Astrocyte of the spinal cord (primary cell): ENCODE measurements at regions not wholly inside any gene's neighbourhood (a gene's known extent, or its start where the extent isn't known, plus 50 kb on each side); places are given as distances from the start of the nearest gene placed in this dataset.

Experiments
- DNase-seq: peaks from one replicate; pipeline ENCODE4 v3.0.0; 2011; ENCODE audit warnings: low read depth, low spot score
- H3K4me3 ChIP-seq: 2 replicates; pipeline ENCODE4 v1.5.1; 2011; ENCODE audit warnings: low read depth, mild to moderate bottlenecking, low read length, moderate library complexity
- in situ Hi-C: cut with HindIII; loops from 2 replicates; pipeline ENCODE4 v1.10.0; 2017; ENCODE audit warnings: low sequenced_read_pairs
- TF ChIP-seq, protein P1 (sequence below): IDR thresholded peaks from 2 replicates; pipeline ENCODE4 v1.5.1; 2012; ENCODE audit warnings: low read depth, mild to moderate bottlenecking, low read length, inconsistent platforms

DNA sequence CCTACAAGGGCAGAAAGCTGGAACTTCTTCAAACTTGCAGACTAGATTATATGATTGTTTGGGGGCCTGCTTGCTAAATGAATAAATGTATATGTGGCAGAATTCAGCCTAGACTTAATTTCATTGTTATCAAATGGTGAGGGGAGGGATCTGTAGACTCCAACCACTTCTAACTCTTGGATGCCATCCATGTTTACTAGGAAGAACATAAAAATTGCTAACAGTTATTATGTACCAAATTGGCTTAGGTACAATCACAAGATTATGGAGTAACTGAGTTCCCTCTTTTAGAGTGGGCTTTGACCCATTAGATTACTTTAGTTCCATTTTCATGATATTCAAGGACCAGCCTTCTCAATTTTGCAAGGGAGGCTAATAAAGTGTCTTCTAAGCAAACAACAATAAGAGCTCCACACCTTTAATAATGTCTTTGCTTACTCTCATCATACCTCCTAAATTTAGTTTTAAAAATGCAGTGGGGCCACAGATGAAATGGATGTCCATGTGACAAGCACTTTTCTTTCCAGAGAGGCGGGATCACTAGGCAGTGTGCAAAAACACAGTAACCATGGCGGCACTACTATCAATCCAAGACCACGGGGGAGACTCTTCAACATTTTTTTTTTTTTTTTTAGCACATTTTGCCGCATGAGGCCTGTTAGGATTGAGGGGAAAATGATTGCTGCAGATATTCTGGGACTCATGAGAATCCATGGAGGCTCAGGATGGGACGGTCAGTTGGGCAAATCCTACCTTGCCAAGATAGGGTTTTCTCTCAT is 217.6 kb upstream of the SPRED2 start:
- in situ Hi-C loops: no loop called here
- no peak for DNase-seq
- TF ChIP-seq, protein P1, sequence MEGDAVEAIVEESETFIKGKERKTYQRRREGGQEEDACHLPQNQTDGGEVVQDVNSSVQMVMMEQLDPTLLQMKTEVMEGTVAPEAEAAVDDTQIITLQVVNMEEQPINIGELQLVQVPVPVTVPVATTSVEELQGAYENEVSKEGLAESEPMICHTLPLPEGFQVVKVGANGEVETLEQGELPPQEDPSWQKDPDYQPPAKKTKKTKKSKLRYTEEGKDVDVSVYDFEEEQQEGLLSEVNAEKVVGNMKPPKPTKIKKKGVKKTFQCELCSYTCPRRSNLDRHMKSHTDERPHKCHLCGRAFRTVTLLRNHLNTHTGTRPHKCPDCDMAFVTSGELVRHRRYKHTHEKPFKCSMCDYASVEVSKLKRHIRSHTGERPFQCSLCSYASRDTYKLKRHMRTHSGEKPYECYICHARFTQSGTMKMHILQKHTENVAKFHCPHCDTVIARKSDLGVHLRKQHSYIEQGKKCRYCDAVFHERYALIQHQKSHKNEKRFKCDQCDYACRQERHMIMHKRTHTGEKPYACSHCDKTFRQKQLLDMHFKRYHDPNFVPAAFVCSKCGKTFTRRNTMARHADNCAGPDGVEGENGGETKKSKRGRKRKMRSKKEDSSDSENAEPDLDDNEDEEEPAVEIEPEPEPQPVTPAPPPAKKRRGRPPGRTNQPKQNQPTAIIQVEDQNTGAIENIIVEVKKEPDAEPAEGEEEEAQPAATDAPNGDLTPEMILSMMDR: no peak

DNA sequence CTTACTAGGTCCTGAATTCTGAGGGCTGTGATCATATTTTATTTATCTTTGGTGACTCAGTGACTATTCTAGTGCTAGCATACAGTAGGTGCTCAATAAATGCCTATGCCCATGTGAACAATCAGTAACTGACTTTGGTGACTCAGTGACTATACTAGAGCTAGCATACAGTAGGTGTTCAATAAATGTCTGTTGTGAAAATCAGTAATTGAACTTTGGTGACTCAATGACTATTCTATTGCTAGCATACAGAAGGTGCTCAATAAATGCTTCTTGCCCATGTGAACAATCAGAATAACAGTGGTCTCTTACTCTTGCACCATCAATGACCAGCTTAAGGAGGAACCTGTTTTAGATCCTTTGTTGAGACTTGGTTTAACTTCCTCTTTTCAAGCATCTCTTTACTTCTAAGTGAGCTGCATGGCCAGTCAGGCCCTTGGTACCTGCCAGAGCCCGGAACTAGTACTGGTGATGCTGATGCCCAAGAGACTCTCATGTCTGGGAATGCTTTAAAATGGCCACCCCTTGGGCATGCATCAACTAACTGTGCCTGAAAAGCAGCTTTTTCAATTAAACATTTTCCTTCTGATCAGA is 214.9 kb upstream of the SPRED2 start:
- DNase-seq: no peak
- TF ChIP-seq, protein P1: no peak
- H3K4me3 ChIP-seq: no peak overlapping the region
- in situ Hi-C loops: no loop called here

More for the DNA sequence above, 217.6 kb upstream of the SPRED2 start:
- no peak overlapping the region for H3K4me3 ChIP-seq

DNA sequence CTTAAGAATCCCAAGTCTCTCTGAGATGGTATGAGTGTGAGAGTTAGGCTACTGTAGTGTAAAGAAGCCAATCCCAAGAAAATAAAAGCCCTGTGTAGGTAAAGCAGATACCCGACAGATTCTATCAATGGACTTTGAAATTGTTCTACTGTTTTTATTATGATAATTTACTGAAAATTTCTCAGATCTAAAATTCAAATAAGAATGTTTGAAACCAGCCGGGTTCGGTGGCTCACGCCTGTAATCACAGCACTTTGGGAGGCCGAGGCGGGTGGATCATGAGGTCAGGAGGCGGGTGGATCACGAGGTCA is 208.3 kb upstream of the SPRED2 start:
- TF ChIP-seq, protein P1: no peak
- no peak for DNase-seq
- no peak overlapping the region for H3K4me3 ChIP-seq
- in situ Hi-C loops: no loop called here

DNA sequence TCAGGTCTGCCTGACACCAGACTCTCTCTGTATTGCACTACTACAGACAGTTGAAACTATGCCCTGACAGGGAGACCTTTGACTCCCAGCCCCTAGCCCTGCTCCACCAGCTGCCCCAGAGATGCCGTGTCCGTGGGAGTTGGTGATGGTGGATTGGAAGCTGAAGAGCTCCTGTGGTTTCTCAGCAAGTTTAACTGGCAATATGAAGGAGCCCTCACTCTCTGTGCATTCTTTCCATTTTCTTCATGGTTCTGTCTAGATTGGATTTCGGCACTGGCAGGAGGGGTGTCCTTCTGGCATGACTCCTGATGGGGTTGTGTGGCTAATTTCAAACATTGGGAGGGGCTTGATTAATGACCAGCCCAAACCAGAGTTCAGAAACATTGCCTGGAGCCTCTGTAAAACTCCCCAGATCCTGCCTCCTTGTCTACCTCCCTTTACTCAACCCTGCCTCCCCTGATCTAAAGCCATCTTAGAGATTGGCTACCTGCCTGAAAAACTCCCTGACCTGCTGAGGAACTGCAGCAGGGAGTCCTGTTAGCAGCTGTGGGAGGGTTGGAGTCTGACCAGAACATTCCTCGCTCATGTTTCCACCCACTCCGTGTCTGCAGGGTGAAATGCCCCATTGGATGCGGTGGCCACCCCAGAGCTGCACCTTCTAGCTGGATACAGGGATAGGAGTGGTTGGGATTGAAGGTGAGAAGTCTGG is 206.9 kb upstream of the SPRED2 start:
- TF ChIP-seq, protein P1: no peak
- H3K4me3 ChIP-seq: no peak overlapping the region
- DNase-seq: peak; percentile 85
- in situ Hi-C loops: no loop called here

DNA sequence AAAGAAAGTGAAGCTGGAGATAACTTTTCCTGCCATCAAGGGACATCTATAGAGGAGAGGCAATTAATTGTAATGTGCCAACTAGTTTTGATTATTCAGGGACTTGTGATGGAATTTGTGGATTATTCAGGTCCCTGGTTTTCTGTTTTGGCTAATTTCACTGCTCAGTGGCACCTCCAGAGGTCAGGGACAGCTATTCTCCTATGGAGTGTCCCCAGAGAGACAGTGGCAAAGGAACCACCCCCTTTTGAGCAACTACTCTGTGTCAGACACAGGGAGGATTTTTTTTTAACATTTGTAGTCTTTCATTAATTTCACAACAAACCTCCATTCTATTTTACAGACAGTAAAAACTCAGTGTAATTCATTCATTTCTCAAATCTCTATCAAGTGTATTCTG is 206.0 kb upstream of the SPRED2 start:
- in situ Hi-C loops: no loop called here
- no peak for DNase-seq

DNA sequence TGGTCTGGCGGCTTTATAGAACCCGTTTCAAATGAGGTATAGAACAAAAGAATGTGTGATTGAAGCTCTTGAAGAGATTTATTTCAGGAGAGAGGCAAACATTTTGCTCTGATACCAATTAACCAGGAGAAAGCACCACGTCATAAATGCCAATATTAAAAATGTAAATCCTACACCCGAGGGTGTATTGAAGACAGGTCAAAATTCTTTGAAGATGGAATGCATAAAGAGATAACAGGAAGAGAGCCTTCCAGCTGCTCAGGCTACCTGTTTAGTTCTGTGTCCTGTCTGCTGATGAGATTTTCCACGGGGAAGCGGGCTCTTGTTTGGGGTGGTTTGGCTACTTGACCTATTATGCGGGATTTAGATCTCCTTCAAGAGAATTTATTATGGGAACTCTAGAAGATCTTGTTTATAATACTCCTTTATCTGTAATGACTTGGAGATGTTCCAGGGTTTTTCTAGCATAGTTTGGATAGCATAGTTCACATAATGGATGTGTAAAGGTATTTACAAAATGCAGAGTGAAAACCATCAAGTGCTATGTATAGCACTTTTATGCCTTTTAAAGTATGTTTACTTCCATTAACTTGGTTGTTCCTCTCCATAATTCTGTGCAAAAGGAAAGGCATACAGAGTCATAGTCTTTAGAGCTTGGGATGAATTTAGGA is 204.5 kb upstream of the SPRED2 start:
- TF ChIP-seq, protein P1: no peak
- DNase-seq: no peak
- no peak overlapping the region for H3K4me3 ChIP-seq
- in situ Hi-C loops: no loop called here

More for the DNA sequence above, 206.0 kb upstream of the SPRED2 start:
- TF ChIP-seq, protein P1: peak; percentile 7
- H3K4me3 ChIP-seq: no peak overlapping the region
